Lower leg skin (tissue), 3 donors: ENCODE measurements at regions not wholly inside any gene's neighbourhood (a gene's known extent, or its start where the extent isn't known, plus 50 kb on each side); places are given as distances from the start of the nearest gene placed in this dataset.

Experiments
- CTCF ChIP-seq, 3 donors: fragments of 450-650 bp; IDR thresholded peaks; one replicate each; pipeline ENCODE4 v1.5.1; 2016; ENCODE audit warnings: antibody characterized with exemption in 3 of 3, mild to moderate bottlenecking in 3 of 3, moderate library complexity in 2 of 3
- POLR2A ChIP-seq, 2 donors: fragments of 450-650 bp; IDR thresholded peaks; one replicate each; pipeline ENCODE4 v1.6.1; 2016 to 2017; ENCODE audit warnings: antibody characterized with exemption in 2 of 2, mild to moderate bottlenecking in 1 of 2, moderate library complexity in 1 of 2

- TF ChIP-seq CTCF (IDR thresholded peaks at IDR 0.05), result no peak
- no peak for TF ChIP-seq POLR2A (IDR thresholded peaks at IDR 0.05)
Measured at GRCh38 chr1:232521660-232522059, 108.3 kb downstream of the SIPA1L2 start.
